Left lung (tissue), 4 donors: ENCODE measurements at regions not wholly inside any gene's neighbourhood (a gene's known extent, or its start where the extent isn't known, plus 50 kb on each side); places are given as distances from the start of the nearest gene placed in this dataset.

Experiments
- ATAC-seq: fragments of 200-7000 bp; cut with Tn5 transposase; one replicate; pipeline ENCODE4 v1.9.1; 2020; ENCODE audit warnings: moderate library complexity
- DNase-seq, 4 donors: peaks; one replicate each; pipeline ENCODE4 v3.0.0-alpha.2; 2013 to 2020
- H3K27ac ChIP-seq, 2 donors: fragments of 200-600 bp; sonication (generic) in 1 of 2; one replicate each; pipeline versions ENCODE4 v1.5.0 to v1.8.0; 2020 to 2021
- H3K27me3 ChIP-seq, 2 donors: fragments of 200-600 bp; sonication (generic) in 1 of 2; one replicate each; pipeline versions ENCODE4 v1.5.0 to v1.8.0; 2020 to 2021
- H3K36me3 ChIP-seq, 2 donors: fragments of 200-600 bp; sonication (generic) in 1 of 2; one replicate each; pipeline versions ENCODE4 v1.5.0 to v1.8.0; 2020 to 2021
- H3K4me1 ChIP-seq, 2 donors: fragments of 200-600 bp; one replicate each; pipeline ENCODE4 v1.8.0; 2021
- H3K4me3 ChIP-seq, 2 donors: fragments of 200-600 bp; sonication (generic) in 1 of 2; one replicate each; pipeline versions ENCODE4 v1.5.0 to v1.8.0; 2020 to 2021; ENCODE audit warnings: mild to moderate bottlenecking in 1 of 2
- H3K9me3 ChIP-seq, 2 donors: fragments of 200-600 bp; sonication (generic) in 1 of 2; one replicate each; pipeline versions ENCODE4 v1.5.0 to v1.8.0; 2020 to 2021
- intact Hi-C, 2 donors: fragments of 100-400 bp; cut with DNase I; formaldehyde crosslinking; loops; one replicate each; pipeline versions ENCODE4 v1.11.2 to v1.14.2; 2022
- TF ChIP-seq, protein P1 (sequence below), 2 donors: fragments of 200-600 bp; sonication (generic) in 1 of 2; IDR thresholded peaks; one replicate each; pipeline versions ENCODE4 v1.5.0 to v1.8.0; 2021; ENCODE audit warnings: antibody characterized with exemption in 2 of 2
- donor health status: DM: no; HTN: yes; CAD: no.
- donor health status: DM: no; HTN: no; CAD: no.

DNA sequence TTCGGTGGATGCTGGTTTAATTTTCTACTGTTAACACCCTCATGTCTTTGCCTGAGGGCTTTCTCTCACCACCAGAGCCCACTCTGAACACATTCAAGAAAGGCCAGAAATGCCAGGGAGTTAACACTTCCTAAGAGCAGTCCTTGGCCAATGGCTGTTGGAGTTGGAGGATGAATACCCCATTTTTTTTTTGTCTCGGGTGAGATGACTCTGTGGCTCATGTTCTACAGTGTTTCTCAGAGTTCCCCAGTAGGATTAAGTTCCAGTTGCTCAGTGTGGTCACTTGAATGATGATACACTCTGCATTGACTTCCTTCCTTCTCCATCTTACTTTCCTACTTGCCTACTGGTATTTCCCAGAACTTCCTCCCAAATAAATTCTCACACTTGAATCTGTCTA lies 65.8 kb downstream of the FOS start:
- TF ChIP-seq, protein P1, sequence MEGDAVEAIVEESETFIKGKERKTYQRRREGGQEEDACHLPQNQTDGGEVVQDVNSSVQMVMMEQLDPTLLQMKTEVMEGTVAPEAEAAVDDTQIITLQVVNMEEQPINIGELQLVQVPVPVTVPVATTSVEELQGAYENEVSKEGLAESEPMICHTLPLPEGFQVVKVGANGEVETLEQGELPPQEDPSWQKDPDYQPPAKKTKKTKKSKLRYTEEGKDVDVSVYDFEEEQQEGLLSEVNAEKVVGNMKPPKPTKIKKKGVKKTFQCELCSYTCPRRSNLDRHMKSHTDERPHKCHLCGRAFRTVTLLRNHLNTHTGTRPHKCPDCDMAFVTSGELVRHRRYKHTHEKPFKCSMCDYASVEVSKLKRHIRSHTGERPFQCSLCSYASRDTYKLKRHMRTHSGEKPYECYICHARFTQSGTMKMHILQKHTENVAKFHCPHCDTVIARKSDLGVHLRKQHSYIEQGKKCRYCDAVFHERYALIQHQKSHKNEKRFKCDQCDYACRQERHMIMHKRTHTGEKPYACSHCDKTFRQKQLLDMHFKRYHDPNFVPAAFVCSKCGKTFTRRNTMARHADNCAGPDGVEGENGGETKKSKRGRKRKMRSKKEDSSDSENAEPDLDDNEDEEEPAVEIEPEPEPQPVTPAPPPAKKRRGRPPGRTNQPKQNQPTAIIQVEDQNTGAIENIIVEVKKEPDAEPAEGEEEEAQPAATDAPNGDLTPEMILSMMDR (IDR thresholded peaks at IDR 0.05) = no peak
- no peak overlapping the region for H3K4me3 ChIP-seq
- H3K9me3 ChIP-seq = peaks cover 0 to 3% of the 10 kb centered on the region in 2 donors
- H3K27me3 ChIP-seq = no peaks in the 10 kb centered on the region
- DNase-seq (no peak), ATAC-seq (no peak)
- peaks cover 11 to 54% of the 10 kb centered on the region in 2 donors for H3K4me1 ChIP-seq
- peak overlapping the region in 1 of 2 donors; percentile 97 for H3K27ac ChIP-seq
- H3K36me3 ChIP-seq = no peaks in the 10 kb centered on the region
- intact Hi-C loops = no loop called here

DNA sequence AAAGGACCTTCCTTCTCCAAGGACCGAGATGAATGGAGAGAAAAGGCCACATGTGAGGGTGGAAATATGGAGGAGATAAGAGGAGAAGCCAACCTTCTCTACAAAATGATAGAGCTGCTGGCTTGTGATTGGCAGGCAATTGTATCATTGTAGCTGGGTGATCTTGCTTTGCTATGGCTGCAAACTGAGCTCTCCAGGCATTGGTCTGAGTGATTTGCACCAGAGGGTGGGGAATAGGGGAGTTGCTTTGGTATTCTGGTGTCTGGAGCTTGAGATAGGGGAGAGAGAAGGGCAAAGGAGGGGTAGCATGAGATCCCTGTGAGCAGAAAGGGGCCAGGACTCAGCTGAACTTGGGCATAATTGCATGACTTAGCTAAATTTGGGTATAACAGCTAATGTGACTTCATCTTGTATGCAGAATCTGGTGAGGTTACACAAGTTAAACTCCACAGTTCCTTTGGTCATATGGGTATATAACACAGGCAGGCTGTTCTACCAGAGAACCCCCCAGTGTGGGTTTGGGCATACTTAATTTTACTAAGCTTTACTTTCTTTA lies 72.0 kb downstream of the FOS start:
- Histone ChIP-seq H3K27me3 (no peaks in the 10 kb centered on the region), H3K27ac (no peak overlapping the region), H3K9me3 (peaks cover 0 to 6% of the 10 kb centered on the region in 2 donors), H3K4me1 (no peaks in the 10 kb centered on the region), H3K36me3 (no peaks in the 10 kb centered on the region), H3K4me3 (no peak overlapping the region)
- TF ChIP-seq, protein P1 (IDR thresholded peaks at IDR 0.05) = no peak
- DNase-seq (no peak), ATAC-seq (no peak)
- intact Hi-C loops = no loop called here

DNA sequence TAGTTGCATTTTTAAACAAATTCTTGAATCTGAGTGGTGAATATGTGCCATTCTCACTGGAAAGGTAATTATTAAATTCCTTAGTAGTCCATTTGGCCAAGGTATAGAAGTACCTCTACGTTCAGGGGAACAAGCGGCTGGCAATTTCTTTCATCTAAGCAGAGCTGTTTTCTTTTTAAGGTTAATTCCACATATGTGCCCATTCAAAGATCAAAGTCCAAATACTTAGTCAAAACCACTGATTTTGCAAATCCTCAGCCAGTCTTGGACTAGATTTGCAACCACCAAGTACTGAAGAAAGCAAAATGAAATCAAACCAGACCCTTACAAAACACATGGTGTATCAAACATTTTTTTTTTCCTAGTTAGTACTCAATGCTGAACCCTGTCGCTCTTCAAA lies 68.7 kb upstream of the JDP2 start:
- no peak overlapping the region for H3K4me3 ChIP-seq
- TF ChIP-seq, protein P1 (IDR thresholded peaks at IDR 0.05) = no peak
- H3K9me3 ChIP-seq = no peaks in the 10 kb centered on the region
- no peaks in the 10 kb centered on the region for H3K27me3 ChIP-seq
- no peak for DNase-seq
- no peaks in the 10 kb centered on the region for H3K4me1 ChIP-seq
- ATAC-seq = no peak
- no peak overlapping the region for H3K27ac ChIP-seq
- intact Hi-C loops = no loop called here
- H3K36me3 ChIP-seq = no peaks in the 10 kb centered on the region

DNA sequence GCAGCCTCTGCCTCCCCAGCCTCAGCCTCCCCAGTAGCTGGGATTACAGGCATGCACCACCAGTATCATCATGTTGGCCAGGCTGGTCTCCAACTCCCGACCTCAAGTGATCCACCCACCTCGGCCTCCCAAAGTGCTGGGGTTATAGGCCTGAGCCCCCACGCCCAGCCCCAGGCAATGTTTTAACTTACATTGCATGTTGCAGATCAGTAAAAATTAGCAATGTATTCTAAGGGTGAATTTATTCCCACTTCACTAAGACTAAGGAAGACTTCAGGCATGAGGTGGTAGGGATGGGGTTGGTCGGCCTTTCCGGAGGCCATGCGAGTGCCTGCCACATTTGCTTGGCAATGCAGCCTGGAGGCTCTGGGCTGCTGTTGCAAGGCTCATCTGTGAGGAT lies 66.8 kb upstream of the JDP2 start:
- Histone ChIP-seq H3K27me3 (no peaks in the 10 kb centered on the region), H3K9me3 (no peaks in the 10 kb centered on the region), H3K27ac (no peak overlapping the region), H3K4me1 (no peaks in the 10 kb centered on the region), H3K4me3 (no peak overlapping the region), H3K36me3 (no peaks in the 10 kb centered on the region)
- ATAC-seq = no peak
- DNase-seq = no peak
- TF ChIP-seq, protein P1 (IDR thresholded peaks at IDR 0.05) = no peak
- intact Hi-C loops = no loop called here

DNA sequence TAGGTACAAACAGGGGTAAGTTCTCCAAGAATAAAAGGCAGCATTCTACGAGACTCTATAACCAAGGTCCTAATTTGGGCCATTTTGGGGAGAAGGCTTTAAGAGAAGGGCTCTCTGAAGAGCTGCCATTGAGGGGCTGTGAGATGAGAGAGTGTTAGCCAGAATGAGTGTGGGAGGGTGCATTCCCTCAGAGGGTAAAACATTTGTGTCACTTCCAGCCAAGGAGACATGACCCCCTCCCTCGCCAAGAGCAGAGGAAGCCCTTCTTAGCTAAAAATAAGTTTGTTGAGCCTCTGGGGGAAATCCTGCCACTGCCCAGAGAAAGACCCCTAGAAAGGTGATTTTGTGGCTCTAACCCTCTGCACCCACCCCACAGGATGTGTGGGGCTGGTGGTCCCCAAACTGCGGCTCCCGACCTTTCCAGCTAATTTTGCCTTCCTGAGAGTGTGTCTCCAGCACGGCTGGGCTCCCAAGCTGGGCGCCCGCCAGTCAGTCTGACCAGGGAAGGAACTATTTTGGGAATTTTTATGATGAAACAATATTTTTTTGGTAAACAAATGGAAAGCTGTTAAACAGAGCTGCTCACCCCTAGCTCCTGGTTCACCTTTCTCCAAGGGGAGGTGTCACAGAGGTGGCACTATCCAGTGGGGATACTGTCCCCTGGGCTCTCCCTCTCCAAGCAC lies 65.9 kb upstream of the JDP2 start:
- Histone ChIP-seq H3K4me3 (no peak overlapping the region), H3K27ac (no peak overlapping the region), H3K4me1 (no peaks in the 10 kb centered on the region), H3K36me3 (no peaks in the 10 kb centered on the region), H3K27me3 (no peaks in the 10 kb centered on the region), H3K9me3 (no peaks in the 10 kb centered on the region)
- intact Hi-C loops = no loop called here
- TF ChIP-seq, protein P1 (IDR thresholded peaks at IDR 0.05) = no peak
- no peak for ATAC-seq
- peak in 2 of 4 donors; percentile 20 to 35 for DNase-seq
